Gastroesophageal sphincter (tissue), 4 donors: ENCODE measurements at regions not wholly inside any gene's neighbourhood (a gene's known extent, or its start where the extent isn't known, plus 50 kb on each side); places are given as distances from the start of the nearest gene placed in this dataset.
"Not testable (repeated sequence)": the region's sequence is repeated elsewhere in the genome, so short reads cannot be mapped to it uniquely, and the experiment has no call there.

Source experiments
- ATAC-seq: fragments of 150-250 bp; one replicate; pipeline ENCODE4 v1.9.1; 2016; ENCODE audit warnings: mild to moderate bottlenecking, moderate library complexity
- H3K27ac ChIP-seq, 4 donors: fragments of 200-600 bp; sonication (generic) in 3 of 4; 1 replicate in 3 of 4; 2 replicates in 1 of 4; pipeline ENCODE4 v1.5.1; 2016 to 2019
- H3K27me3 ChIP-seq: fragments of 200-600 bp; sonication (generic); one replicate; pipeline ENCODE4 v1.5.1; 2019
- H3K36me3 ChIP-seq, 2 donors: fragments of 200-600 bp; sonication (generic); one replicate each; pipeline ENCODE4 v1.5.1; 2019; ENCODE audit warnings: control low read depth in 1 of 2
- H3K4me1 ChIP-seq, 3 donors: fragments of 200-600 bp; sonication (generic); 1 replicate in 2 of 3; 2 replicates in 1 of 3; pipeline ENCODE4 v1.5.1; 2016 to 2019; ENCODE audit warnings: control low read depth in 2 of 3
- H3K4me3 ChIP-seq, 2 donors: fragments of 200-600 bp; sonication (generic); one replicate each; pipeline ENCODE4 v1.5.1; 2019; ENCODE audit warnings: mild to moderate bottlenecking in 1 of 2, moderate library complexity in 1 of 2
- H3K9me3 ChIP-seq, 3 donors: fragments of 200-600 bp; sonication (generic); one replicate each; pipeline ENCODE4 v1.5.1; 2017 to 2019; ENCODE audit warnings: control low read depth in 2 of 3
- EP300 ChIP-seq: sonication (generic); formaldehyde crosslinking; IDR thresholded peaks from one replicate; pipeline ENCODE4 v1.6.1; 2017; ENCODE audit warnings: antibody characterized with exemption, mild to moderate bottlenecking
- POLR2A ChIP-seq, 2 donors: fragments of 450-650 bp; IDR thresholded peaks; one replicate each; pipeline ENCODE4 v1.6.1; 2017; ENCODE audit warnings: antibody characterized with exemption in 2 of 2, mild to moderate bottlenecking in 2 of 2, moderate library complexity in 1 of 2
- POLR2AphosphoS5 ChIP-seq: sonication (generic); formaldehyde crosslinking; IDR thresholded peaks from one replicate; pipeline ENCODE4 v1.6.1; 2017; ENCODE audit warnings: antibody characterized with exemption
- WGBS, 2 donors: methylation state at CpG; one replicate each; pipeline ENCODE4 v1.1.5; 2018; ENCODE audit warnings: low coverage in 1 of 2; 5-methylcytosine and 5-hydroxymethylcytosine counted together
- TF ChIP-seq, protein P1 (sequence below), 4 experiments: fragments of 200-600 bp in 2 of 4; fragments of 450-650 bp in 2 of 4; sonication (generic) in 1 of 4; IDR thresholded peaks; one replicate each; pipeline ENCODE4 v1.5.1; 2017 to 2019; ENCODE audit warnings: antibody characterized with exemption in 4 of 4, mild to moderate bottlenecking in 2 of 4, moderate library complexity in 2 of 4

DNA sequence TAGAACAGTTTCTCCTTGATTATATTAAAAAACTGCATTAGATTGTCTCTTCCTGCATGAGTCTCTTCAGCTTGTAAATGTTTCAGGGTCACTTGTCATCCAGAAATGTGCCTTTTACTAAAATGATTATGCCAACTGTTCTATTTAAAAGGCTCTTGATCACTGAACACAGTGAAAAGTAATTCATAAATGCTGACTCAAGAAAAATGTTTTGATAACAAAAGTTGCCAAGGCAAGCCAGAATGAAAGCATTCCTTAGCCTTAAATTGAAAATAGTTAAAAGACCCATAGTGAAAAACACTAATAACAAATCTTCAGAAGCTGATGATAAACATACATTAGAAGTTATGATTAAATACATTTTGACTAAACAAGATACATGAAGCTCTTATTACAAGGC, 356.0 kb upstream of the KIF2B start:
- Histone ChIP-seq H3K4me3 (no peak overlapping the region), H3K4me1 (no peaks in the 10 kb centered on the region), H3K36me3 (no peaks in the 10 kb centered on the region), H3K27ac (no peak overlapping the region), H3K27me3 (no peaks in the 10 kb centered on the region), H3K9me3 (no peaks in the 10 kb centered on the region)
- ATAC-seq, result no peak
- TF ChIP-seq EP300 (no peak), POLR2AphosphoS5 (no peak), POLR2A (IDR thresholded peaks at IDR 0.05) (no peak)
- TF ChIP-seq, protein P1, sequence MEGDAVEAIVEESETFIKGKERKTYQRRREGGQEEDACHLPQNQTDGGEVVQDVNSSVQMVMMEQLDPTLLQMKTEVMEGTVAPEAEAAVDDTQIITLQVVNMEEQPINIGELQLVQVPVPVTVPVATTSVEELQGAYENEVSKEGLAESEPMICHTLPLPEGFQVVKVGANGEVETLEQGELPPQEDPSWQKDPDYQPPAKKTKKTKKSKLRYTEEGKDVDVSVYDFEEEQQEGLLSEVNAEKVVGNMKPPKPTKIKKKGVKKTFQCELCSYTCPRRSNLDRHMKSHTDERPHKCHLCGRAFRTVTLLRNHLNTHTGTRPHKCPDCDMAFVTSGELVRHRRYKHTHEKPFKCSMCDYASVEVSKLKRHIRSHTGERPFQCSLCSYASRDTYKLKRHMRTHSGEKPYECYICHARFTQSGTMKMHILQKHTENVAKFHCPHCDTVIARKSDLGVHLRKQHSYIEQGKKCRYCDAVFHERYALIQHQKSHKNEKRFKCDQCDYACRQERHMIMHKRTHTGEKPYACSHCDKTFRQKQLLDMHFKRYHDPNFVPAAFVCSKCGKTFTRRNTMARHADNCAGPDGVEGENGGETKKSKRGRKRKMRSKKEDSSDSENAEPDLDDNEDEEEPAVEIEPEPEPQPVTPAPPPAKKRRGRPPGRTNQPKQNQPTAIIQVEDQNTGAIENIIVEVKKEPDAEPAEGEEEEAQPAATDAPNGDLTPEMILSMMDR (IDR thresholded peaks at IDR 0.05), result no peak

DNA sequence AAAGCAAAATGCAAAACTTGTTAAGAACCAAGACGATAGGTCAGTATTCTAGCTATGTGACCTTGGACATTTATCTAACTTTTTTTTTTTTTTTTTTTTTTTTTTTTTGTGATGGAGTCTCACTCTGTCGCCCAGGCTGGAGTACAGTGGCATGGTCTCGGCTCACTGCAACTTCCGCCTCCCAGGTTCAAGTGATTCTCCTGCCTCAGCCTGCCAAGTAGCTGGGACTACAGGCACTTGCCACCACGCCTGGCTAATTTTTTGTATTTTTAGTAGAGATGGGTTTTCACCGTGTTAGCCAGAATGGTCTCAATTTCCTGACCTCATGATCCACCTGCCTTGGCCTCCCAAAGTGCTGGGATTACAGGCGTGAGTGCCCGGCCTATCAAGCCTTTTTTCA, 358.3 kb upstream of the KIF2B start:
- not testable (repeated sequence) for H3K27ac ChIP-seq, ATAC-seq, H3K36me3 ChIP-seq, H3K4me3 ChIP-seq, H3K4me1 ChIP-seq, H3K9me3 ChIP-seq, H3K27me3 ChIP-seq
- 93 to 96% methylated on average over 7 of the region's 8 CpGs for WGBS, 2 donors

DNA sequence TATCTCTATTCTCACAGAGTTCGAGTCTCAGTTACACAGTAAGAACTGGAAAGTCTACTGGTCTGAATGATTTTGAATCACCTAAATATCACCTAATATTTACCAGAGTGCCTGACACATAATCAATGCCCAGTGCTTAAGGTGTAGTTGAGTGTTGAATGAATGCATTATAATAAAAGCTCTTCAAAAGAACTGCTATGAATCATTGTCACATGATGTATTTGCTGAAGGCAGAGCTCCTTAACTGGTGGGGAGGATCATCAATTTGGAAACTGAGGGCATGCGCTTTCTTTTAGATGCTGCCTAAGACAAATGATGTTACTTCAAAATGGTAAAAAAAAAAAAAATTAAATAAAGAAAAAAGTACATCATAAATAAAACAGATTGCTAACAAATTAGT, 359.4 kb upstream of the KIF2B start:
- Histone ChIP-seq H3K27ac (no peak overlapping the region), H3K4me3 (no peak overlapping the region), H3K27me3 (no peaks in the 10 kb centered on the region), H3K9me3 (peaks cover 0 to 6% (median 0%) of the 10 kb centered on the region in 3 donors), H3K4me1 (no peaks in the 10 kb centered on the region), H3K36me3 (no peaks in the 10 kb centered on the region)
- TF ChIP-seq, protein P1 (IDR thresholded peaks at IDR 0.05), result no peak
- 88 to 89% methylated on average over 1 to 2 of the region's 2 CpGs for whole genome bisulfite sequencing, 2 donors
- ATAC-seq, result no peak

DNA sequence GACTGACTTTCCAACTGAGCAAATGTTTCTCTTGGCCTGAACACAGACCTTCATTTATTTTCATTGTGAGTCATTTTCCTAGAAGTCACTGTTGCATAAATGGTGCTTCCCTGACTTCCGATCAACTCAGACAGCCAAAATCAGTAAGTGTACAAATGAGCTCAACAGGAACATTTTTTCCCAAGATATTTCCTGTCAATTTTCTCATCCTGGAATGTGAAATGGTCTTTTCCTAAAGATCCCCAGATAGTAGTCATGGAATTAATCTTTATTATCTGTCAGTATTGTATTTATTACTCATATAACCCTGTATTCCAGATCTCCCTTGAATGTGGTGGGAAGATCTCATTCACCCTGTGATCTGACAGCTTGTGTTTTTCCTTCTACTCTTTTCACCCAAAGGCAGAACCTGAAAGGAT, 360.3 kb upstream of the KIF2B start:
- Histone ChIP-seq H3K9me3 (peaks cover 0 to 6% (median 0%) of the 10 kb centered on the region in 3 donors), H3K4me3 (no peak overlapping the region), H3K4me1 (no peaks in the 10 kb centered on the region), H3K27ac (no peak overlapping the region), H3K36me3 (no peaks in the 10 kb centered on the region), H3K27me3 (no peaks in the 10 kb centered on the region)
- 44 to 77% methylated on average over 1 of the region's 1 CpG for WGBS, 2 donors
- no peak for TF ChIP-seq POLR2AphosphoS5
- TF ChIP-seq, protein P1 (IDR thresholded peaks at IDR 0.05), result no peak
- TF ChIP-seq EP300, result no peak
- TF ChIP-seq POLR2A (IDR thresholded peaks at IDR 0.05), result no peak
- ATAC-seq, result no peak

DNA sequence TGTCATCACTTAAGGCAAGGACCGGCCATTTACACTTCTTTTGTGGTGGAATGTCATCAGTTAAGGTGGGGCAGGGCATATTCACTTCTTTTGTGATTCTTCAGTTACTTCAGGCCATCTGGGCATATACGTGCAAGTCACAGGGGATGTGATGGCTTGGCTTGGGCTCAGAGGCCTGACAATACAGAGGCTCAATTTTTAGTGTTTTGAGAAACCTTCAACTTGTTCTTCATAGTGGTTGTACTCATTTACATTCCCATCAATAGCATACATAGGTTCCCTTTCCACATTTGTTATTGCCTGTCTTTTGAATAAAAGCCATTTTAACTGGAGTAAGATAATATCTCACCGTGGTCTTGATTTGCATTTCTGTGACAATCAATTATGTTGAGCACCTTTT, 366.8 kb upstream of the KIF2B start:
- H3K27me3 ChIP-seq, H3K36me3 ChIP-seq, H3K9me3 ChIP-seq, ATAC-seq, H3K27ac ChIP-seq, H3K4me1 ChIP-seq, H3K4me3 ChIP-seq: not testable (repeated sequence)
- WGBS, 2 donors, result 73 to 85% methylated on average over 1 to 2 of the region's 3 CpGs

DNA sequence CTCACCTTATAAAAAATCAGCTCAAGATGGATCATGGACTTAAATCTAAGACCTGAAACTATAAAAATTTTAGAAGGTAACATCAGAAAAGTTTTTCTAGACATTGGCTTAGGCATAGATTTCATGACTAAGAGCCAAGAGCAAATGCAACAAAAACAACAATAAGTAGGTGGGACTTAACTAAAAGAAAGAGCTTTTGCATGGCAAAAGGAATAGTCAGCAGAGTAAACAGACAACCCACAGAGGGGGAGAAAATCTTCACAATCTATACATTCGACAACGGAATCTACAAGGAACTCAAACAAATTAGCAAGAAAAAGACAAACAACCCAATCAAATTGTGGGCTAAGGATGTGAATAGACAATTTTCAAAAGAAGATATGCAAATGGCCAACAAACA, 368.4 kb upstream of the KIF2B start:
- WGBS, 2 donors, result 13 to 28% methylated on average over 2 of the region's 2 CpGs
- H3K4me1 ChIP-seq, result no peaks in the 10 kb centered on the region
- H3K4me3 ChIP-seq, result no peak overlapping the region
- H3K27ac ChIP-seq, result no peak overlapping the region
- H3K9me3 ChIP-seq, result peaks cover 0 to 1% (median 0%) of the 10 kb centered on the region in 3 donors
- no peaks in the 10 kb centered on the region for H3K27me3 ChIP-seq
- no peaks in the 10 kb centered on the region for H3K36me3 ChIP-seq
- TF ChIP-seq POLR2AphosphoS5 (no peak), EP300 (no peak), POLR2A (IDR thresholded peaks at IDR 0.05) (no peak)
- TF ChIP-seq, protein P1 (IDR thresholded peaks at IDR 0.05), result no peak
- no peak for ATAC-seq
